ENCODE measurements at regions not wholly inside any gene's neighbourhood (a gene's known extent, or its start where the extent isn't known, plus 50 kb on each side); places are given as distances from the start of the nearest gene placed in this dataset.
"Not testable (repeated sequence)": the region's sequence is repeated elsewhere in the genome, so short reads cannot be mapped to it uniquely, and the experiment has no call there.

DNA sequence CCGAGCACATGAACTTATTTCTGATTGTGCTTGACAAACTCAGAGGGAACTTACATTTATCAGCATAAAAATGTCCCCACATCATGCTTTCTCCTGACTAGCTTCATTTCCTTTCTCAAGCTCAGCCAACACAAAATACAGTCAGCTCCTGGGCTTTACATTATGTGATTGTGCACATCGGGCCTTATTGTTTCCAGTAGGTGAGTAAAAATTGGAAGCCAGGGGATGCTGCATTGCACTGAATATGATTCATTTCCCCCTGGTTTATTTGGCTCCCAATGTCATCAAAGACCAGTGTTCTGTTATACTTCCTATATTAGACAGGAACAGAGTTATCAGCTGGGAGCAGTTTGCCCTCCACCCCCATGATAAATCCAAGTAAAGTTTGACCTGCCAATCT is 521.8 kb downstream of the RMST start:
- DNase-seq (ENCODE audit: low read depth, low spot score): no peak

DNA sequence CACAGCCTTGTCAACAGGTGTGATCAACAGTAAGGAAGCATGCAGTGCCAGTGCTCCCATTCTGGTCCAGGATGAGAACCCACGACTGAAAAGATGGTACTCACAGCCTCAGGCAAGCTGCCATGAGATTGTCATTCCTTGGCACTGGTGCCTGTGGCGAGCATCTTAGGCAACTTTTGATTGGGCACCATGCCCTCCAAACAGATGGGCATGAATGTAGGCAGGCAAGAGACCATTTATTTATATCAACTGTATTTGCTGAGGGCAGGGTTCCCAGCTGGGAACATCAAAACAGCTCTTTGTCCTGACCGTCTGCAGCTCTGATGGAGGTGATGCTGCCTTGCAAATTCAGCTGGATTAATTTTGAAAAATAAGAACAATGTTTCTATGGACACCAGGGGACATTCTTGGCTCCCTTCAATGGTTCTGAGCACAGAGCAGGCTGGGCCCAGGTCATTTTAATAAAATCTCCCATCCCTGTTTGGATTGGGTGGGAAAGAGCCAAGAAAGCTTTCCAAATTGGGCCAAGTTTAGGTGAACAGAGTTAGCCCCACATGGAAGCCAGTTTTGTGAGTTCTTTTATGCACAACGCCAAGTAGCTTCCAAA is 522.5 kb downstream of the RMST start:
- DNase-seq (ENCODE audit: low read depth, low spot score): no peak

DNA sequence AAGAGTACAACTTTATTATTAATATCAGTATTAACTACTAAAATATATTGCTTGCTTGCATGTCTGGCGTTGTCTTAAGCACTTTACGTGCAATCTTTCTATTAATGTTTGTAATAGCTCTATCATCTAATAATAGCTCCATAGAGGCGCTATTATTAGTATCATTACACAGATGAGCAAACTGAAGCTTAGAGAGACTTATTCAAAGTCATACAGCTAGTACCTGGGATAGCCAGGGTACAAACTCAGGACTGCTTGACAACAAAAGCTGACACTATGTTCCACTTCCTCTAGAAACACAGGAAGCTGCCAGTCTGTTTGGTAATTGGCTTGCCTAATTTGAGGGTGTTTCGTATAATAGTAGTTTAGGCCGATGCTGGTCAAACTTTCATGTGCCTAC is 523.2 kb downstream of the RMST start:
- DNase-seq (ENCODE audit: low read depth, low spot score): no peak

DNA sequence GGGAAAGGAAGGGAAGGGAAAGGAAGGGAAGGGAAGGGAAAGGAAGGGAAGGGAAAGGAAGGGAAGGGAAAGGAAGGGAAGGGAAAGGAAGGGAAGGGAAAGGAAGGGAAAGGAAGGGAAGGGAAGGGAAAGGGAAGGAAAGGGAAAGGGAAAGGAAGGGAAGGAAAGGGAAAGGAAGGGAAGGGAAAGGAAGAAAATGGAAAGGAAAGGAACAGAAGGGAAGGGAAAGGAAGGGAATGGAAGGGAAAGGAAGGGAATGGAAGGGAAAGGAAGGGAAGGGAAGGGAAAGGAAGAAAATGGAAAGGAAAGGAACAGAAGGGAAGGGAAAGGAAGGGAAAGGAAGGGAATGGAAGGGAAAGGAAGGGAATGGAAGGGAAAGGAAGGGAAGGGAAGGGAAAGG is 526.0 kb downstream of the RMST start:
- not testable (repeated sequence) for DNase-seq (ENCODE audit: low read depth, low spot score)

DNA sequence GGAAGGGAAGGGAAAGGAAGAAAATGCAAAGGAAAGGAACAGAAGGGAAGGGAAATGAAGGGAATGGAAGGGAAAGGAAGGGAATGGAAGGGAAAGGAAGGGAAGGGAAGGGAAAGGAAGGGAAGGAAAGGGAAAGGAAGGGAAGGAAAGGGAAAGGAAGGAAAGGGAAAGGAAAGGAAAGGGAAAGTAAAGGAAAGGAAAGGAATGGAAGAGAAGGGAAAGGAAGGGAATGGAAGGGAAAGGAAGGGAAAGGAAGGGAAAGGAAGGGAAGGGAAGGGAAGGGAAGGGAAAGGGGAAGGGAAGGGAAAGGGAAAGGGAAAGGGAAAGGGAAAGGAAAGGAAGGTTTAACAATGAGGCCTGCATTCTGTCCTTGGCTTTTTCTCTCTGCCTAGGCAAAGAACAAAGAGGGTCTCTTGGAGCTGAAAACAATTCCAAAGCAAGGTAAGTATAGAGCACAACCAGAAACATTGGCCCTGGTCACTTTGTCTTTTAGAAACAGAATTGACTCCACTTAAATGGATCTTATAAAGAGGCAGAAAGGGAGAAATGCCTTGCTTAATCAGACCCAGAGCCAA is 525.9 kb upstream of the TMPO start:
- DNase-seq (ENCODE audit: low read depth, low spot score): no peak

DNA sequence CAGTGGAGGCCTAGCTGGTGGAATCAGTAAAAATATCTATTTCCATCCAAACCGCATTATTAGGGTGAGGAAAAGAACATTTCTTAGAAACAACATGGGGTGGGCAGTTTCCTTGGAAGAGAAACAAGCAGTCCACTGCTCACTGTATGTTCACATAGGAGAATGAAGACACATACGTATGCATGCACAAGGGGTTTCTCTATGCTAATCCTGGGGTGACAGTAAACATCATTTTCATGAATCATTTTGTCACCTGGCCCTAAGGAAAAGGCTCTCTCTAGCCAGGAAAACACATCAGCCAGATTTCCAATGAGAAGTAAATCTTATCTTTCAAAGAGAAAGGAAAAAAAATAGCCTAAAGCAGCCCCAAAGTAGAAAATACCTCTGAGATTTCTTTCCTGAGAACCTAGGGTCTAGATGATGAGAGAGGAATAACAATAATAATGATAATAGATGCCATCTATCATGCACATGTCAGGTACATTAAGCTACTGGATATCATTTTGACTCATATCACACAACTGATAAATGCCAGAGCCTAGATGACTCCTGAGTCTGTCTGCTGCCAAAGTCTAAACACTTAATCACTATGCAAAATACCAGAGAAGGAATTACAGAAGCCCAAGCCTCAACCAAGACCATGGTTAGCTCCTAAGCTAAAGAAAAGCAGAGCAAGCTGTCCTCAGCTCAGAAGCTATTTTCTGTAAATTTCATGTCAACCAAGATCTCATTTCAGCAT is 520.5 kb upstream of the TMPO start:
- DNase-seq (ENCODE audit: low read depth, low spot score): no peak

DNA sequence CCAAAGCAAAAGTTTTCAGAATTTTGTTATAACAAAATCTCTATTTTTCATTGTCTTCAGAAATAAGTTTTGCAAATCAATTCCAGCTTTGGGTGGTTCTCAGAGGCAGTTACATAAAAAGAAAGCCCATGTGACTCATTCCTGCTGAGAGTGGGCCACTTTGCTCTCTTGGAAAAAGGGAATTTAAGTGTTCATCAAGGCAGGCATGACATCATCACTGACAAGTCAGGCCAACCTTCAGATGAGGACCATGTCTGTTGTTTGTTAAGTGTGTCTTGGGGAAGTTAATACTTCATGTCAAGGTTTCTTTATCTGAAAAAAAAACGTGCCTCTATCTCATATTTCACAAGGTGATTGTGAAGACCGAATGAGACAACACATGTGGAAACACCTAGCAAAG is 519.8 kb upstream of the TMPO start:
- DNase-seq (ENCODE audit: low read depth, low spot score): no peak

DNA sequence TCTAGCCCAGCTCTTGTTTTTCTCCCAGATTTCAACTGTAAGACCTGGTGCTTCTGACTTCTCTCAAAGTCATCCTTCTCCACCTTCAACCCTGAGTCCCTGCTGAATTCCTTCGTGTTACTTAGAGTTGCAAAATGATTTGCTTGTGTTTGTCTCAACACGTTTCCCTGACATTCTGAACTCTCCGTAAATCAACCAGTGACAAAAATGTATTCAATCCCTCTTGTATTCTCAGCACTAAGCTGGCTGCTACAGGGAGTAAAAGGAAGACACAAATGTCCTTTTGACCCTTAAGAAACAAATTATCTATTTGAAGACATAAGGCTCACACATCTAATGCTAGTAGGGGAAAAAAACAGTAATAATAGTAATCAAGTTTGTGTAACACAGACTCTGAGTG is 514.0 kb upstream of the TMPO start:
- DNase-seq (ENCODE audit: low read depth, low spot score): no peak

DNA sequence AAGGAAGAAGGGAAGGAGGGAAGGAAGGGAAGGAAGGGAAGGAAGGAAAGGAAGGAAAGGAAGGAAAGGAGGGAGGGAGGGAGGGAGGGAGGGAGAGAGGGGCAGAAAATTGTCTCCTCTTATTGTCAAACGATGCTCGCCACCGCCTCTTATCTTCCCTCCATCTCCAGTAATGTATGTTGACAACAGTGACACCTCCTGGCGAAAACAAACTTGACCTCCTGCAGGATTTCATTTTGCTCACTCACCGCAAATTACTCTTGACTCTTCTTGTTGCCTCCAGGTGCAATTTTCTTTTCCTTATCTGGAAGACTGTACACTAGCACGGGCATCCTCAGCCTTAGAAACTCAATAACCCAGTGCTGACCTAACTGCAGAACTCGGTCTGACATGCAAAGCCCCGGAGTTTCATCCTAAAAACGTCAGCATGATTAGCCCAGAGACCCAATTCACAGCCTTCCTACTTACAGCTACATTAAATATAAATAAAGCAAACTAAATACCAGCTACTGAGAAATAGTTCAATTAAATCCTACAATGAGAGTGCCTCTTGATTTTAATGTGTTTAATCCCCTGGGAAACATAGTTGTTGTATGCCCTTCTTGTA is 512.4 kb upstream of the TMPO start:
- DNase-seq (ENCODE audit: low read depth, low spot score): no peak

DNA sequence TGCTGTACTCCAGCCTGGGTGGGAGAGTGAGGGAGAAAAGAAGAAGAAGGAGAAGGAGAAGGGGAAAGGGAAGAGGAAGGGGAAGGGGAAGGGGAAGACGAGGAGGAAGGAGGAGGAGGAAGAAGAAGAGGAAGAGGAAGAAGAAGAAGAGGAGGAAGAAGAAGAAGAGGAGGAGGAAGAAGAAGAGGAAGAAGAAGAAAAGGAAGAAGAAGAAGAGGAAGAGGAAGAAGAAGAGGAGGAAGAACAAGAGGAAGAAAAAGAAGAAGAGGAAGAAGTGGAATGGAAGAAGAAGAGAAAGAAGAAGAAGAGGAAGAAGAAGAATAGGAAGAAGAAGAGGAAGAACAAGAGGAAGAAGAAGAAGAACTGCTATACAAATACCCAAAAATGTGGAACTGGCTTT is 507.4 kb upstream of the TMPO start:
- DNase-seq (ENCODE audit: low read depth, low spot score): no peak

DNA sequence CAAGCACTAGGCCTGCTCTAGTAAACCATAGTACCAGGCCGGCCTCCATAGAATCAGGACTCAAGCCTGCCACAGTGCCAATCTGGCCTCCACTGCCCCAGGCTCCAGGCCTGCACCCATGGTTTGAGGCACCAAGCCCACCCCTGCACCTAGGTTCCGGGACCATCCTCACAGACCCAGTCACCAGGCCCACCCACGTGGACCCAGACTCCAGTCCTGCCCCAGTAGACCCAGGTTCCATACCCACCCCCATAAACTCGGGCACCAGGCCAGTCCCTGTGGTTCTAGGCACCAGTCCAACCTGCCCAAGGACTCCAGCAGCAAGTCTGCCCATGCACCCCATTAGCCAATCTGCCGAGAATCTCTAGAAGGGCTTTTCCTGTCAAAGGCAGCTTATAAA is 501.8 kb upstream of the TMPO start:
- DNase-seq (ENCODE audit: low read depth, low spot score): no peak

DNA sequence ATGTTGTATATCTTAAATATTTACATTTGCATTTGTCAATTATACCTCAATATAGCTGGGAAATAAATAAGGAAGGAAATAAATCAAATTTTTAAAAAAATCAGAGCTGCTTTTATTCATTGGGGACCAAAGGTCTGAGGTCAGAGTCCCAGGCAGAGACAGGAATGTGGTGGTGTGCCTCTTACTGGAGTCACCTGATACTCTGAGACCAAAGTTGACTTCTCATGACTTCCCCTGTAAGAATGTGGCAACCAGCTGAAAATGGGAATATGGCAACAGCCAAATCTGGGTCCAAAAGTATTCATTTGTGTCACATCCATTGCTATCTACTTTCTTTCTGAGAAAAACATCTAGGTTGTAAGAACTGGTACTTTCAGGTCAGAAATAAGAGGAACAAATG is 496.6 kb upstream of the TMPO start:
- no peak for DNase-seq (ENCODE audit: low read depth, low spot score)

DNA sequence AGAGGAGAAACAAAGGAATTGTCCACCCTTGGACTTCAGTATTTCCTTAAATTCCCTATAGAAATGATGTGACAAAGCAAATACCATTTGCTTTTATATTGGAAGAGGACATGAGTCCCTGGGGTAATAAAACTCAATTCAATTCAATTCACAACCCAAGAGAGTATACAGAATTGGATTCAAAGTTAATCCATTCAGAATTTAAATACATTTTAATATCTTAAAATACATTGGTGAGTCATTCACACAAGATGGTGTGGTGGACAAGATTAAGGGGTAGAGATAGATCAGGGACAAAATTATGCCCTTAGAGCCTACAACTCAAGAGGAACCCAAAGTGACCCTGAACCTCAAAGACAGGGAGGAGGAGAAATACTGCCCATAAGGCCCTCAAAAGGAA is 495.0 kb upstream of the TMPO start:
- DNase-seq (ENCODE audit: low read depth, low spot score): no peak

DNA sequence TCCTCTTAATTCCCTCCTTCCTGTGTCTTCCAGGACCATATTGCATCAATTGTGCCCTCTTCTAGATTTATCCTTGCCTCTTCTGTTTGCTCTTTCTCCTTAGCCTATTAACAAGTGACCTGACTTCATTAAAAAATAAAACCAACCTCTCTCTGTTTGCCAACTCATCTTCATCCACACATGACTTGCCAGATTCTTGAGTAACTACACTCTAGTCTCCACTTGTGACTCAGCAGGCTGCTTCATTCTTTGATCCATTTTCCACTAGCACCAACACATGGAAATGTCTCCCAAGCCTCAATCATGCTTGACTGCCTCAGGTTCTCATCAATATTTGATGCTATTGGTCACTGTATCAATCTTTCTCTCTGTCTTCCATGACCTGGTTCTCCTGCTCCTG is 492.4 kb upstream of the TMPO start:
- DNase-seq (ENCODE audit: low read depth, low spot score): no peak

DNA sequence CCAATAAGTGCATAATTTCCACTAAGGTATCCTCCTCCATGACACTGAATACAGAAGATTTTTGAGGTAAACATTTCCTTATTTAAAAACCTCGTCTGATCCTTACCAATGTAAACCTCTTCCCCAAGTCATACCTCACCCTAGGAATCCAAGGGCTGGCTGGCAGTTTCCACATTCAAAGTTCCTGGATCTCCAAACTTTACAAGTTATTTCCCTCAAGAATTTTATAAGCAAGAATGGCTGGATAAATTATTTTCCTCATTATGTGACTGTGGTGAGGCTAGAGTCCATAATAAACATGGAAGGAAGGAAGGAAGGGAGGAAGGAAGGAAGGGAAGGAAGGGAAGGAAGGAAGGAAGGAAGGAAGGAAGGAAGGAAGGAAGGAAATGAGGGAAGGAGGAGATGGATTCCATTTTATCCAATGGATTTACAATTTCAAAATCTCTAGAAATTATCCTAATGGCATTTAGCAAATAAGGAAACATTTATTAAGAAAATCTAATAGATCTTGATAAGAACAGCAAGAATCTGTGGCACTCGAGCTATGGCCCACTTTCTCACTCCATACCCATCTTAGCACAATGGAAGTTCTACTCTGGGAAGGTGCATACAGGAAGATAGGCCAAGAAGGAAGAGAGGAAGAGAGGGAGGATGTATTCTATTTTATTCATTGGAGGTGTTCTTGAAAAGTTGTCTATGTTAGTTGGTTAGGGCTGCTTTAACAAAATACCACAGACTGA is 477.8 kb upstream of the TMPO start:
- DNase-seq (ENCODE audit: low read depth, low spot score): no peak

DNA sequence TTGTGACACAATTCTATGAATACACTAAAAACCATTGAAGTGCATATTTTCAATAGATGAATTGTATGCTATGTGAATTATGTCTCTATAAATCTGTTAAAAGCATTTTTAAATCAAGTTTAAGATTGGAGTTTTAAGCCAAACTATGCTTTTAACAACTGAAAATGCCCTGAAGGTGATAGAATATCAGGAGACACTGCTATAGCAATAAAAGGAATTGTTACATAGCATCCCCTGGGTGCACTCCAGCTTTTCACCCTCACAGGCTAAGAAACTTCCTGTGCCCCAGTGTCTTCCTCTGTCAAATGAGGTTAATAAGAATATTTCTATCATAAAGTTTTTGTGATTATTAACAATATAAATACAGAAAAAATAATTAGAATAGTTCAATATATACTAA is 472.7 kb upstream of the TMPO start:
- DNase-seq (ENCODE audit: low read depth, low spot score): no peak

DNA sequence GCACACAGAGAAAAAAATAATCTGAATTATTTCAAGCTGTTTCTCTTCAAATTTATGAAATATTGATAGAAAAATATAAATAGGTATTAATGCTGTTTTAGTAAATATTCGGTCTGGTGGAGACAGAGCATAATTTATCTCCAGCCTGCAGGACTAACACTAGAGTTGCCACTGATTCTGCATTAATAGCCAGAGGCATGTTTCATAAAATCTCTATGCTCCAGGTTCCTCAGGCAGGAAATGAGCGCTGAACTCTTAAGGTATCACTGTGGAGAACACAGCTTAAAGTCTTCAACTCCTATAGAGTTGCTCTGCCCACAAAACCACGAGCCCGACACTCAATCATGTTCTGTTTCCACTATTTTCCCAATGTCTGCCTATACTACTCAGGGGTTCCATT is 470.0 kb upstream of the TMPO start:
- DNase-seq (ENCODE audit: low read depth, low spot score): no peak

DNA sequence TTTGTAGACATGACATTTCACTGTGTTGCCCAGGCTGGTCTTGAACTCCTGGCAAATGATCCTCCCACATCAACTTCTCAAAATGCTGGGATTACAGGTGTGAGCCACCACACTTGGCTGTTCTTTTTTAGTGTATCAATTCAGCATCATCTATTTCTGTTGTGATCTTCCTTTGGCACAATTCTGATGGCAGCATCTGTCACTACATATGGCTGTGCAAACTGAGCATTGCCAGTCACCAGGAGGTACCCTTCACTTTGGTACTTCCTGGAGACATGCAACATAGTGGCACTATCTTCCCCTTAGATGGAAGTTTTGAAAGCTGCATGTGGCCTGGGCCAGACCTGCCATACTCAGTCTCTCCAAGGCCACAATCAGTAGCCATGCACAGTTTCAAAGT is 467.1 kb upstream of the TMPO start:
- DNase-seq (ENCODE audit: low read depth, low spot score): no peak

DNA sequence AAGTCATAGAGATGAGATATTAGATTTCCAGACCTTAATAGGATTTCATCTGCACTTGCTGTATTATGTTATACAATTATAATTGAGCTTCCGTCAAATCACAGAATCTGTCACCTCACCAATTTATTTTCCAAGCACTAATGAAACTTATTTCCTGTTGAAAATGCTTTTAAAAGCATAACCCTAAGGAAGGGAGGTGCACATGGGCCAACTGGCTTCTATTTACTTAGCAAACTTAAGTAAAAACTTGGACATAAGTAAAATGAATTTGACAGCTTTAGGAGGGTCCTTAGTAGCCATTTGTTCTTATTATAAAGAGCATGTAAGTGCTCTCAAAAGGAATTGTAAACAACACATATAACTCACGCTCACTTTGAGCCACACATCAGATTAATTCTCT is 462.2 kb upstream of the TMPO start:
- DNase-seq (ENCODE audit: low read depth, low spot score): no peak

DNA sequence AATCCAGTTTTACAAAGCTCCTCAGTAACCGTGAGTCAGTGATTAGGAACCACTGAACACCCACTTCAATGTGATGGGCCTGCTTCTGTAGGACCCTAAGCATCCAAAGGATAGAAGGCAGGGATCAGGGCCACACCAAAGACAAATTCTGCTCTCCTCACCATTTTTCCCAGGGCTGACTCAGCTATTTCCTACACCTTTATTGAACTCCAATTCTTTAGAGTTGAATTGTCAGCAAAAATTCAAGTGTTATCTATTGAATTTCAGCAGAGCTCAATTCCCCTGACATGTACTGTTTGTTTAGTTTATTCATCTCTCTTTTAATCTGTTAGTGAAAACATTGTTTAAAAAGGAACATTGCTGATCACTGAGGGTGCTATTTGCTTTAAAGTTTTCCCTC is 457.7 kb upstream of the TMPO start:
- DNase-seq (ENCODE audit: low read depth, low spot score): no peak

DNA sequence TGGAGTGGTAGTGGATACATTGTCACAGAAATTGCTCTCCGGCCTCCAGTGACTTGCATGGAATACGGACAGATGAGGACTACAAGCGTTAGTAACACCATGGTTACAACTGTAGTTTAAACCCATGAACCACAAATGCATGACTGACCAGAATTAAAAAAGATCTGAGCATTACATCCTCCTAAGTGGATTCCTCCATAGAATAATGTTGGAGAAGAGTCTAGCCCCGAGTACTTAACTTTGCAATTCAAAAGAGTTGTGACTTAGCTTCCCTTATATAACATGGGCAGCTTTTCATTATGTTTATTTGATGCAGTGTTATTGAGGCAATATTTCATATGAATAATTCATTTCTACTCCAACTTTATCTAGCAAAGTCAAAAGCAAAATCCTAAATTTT is 457.2 kb upstream of the TMPO start:
- no peak for DNase-seq (ENCODE audit: low read depth, low spot score)

DNA sequence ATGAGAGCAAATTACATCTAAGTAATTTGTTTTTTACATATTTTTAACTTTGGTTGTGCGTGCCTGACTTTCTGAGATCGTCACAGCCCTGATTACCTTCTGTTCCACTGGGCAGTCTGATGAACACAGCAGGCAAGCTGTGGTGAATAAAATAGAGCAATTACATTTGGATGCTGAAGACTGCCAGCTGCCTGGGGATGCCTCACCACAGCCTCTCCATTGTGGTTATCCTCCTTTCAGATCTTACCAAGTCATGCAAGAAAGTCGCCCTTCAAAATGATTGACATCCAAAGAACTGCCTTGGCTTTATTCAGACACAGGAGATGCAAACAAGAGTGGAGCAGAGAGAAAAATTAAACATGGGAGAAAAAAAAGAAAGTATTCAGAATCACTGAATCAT is 456.6 kb upstream of the TMPO start:
- no peak for DNase-seq (ENCODE audit: low read depth, low spot score)

Measured in smooth muscle cell of the brain vasculature (primary cell).